HG02885 (cell line): ENCODE measurements at regions not wholly inside any gene's neighbourhood (a gene's known extent, or its start where the extent isn't known, plus 50 kb on each side); places are given as distances from the start of the nearest gene placed in this dataset.

Experiments
- ATAC-seq: cut with Tn5 transposase; IDR thresholded peaks from one replicate; pipeline ENCODE4 v1.9.1; 2021; ENCODE audit warnings: mild to moderate bottlenecking; ENCODE audit not compliant: unreplicated experiment, poor library complexity

DNA sequence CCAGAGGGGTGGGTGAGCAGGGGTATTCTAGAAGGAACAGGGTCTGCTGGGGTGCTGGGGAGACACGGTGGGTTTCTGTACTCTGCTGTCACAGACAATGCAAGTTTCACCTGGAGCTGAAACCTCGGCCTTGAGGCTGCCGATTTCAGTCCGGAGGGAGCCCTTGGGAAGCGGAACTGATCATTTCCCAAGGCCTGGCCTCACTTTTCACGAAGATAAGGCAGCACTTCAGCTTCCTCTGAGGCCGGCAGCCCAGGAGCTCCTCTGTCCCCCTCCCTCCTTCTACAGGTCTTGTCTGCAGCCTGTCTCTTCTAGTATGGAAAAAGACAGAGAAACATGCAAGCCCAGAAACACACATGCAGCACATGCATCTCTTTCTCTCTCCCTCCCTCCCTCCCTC is 242.1 kb downstream of the CDC5L start:
- no peak for ATAC-seq

DNA sequence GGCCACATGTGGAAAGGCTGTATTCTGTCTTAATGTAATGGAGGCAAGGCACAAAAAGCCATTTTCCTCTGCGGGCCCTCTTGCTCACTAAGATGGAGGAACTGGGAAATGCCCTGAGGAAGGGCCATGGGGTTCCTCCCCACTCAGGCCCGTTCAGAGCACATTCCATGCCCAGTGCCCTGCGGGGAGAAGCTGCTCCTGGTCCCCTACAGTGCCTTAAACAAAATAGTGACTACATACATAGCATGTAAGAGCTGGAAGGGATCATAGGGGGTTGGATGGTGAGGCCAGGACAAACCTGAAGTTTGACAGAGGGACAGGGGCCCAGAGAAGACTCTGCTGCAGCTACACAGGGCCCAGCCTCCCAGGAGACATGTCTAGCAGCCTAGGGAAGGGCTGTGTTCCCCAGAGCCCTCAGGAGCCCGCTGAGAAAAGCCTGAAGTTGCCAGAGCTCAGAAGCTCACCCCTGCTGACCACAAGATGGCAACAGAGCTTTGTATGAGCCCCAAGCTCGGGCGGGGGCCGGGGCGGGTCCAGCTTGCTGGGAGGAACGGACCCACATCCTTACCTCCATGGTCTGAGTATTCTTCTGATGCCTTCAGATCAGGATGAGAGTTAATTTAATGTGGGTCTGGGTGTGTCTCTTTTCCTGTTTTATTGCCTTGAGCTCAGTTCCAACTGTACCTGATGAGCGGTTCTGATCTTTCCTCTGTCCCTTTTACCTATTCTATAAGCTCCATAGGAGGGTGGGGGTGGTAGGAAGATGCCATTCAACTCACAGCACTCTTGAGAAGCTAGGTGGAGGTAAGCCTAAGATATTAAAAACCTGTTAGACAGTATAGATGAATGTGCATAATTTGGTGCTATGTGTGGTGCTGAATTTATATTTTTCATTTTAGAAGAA is 242.9 kb downstream of the CDC5L start:
- no peak for ATAC-seq

GRCh38 chr6:44631968-44632367 is 244.5 kb downstream of the CDC5L start:
- ATAC-seq, result no peak

GRCh38 chr6:44634321-44634720 is 246.8 kb downstream of the CDC5L start:
- ATAC-seq, result no peak

DNA sequence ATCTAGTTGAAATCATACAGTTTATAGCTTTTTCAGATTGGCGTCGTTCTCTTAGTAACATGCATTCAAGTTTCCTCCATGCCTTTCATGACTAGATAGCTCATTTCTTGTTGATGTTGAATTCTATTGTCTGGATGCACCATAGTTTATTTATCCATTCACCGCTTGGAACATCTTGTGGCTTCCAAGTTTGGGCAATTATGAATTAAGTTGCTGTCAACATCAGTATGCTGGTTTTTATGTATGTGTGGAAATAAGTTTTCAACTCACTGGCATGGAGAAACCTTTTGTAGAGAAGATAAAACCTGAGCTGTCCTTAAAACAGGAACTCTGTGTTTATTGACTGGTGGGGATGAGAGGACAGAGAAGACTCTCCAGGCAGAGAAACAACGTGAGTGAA is 248.0 kb downstream of the CDC5L start:
- ATAC-seq, result no peak

DNA sequence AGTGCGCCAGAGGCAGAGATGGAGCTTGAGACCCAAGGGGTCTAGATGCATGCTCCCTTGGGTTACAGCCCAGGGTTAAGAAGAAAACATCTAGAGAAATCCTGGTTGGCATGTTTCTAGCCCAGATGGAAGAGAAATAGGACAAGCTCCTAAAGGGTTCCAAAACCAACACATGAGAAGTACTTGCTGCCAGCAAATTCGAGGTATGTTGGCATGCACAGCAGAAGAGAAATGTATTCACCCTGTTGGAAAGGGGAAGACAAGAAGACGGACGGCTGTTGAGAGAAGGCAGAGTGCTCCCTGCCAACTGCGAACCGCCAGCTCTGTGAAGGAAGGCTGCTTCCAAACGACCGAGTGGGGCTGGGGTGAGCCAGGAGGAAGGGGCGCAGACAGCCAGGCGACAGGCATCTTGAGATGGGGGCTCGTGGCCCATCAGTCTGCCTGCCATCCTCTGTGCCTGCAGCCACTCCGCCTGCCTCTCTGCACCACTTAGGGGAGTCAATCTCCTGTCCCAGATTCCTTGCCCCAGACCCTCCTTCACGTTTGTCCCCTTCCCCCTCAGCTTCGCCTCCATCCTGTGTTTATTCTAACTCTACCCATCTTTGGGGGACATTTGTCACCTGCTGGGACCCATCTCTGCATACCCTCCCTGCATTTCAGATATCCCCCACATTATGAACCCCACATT is 249.2 kb downstream of the CDC5L start:
- no peak for ATAC-seq

DNA sequence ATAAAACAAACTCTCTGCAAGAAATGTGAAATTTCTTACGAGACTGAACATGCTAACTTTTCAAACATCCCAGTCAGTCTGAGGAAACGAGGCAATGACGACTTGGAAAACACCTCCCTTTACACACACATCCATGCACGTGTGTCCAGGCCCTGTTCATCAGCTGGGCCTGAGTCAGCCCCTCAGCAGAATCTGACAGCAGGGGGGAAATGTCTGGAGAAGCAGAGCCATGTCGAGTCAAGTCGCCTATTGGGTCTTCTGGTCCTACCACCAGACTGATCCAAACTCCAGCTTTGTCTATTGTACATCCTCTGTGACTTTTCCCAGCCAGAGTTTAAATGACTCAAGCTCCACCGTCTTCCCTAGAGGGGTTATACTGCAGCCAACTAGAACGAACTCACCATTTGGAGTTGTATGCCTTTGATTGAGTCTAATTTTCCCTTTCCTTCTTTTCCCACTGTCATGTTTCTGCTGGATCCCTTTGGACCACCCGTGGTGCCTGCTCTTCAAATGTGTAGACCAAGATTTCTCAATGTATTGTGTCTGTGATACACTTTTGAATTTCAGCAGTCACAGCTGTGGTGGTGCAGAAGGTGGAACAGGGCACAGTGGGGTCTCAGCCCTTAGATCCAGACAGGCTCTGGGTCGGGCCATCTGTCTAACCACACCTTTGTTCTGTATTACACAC is 254.0 kb downstream of the CDC5L start:
- no peak for ATAC-seq

DNA sequence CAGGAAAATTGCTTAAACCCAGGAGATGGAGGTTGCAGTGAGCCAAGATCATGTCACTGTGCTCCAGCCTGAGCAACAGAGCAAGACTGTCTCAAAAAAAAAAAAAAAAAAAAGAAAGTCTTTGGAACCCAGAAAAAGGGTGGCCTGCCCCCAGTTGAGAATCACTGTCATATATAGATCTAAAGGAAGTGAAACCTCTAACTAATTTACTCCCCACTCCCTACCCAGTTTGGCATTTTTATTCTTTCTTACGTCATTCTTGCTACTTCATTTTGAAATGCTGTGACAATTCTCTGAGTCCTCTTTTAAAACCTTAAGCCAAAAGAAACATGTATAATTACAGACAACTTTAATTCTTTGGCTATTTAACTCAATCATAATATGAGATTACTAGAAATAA is 254.8 kb downstream of the CDC5L start:
- ATAC-seq, result peak; percentile 54

DNA sequence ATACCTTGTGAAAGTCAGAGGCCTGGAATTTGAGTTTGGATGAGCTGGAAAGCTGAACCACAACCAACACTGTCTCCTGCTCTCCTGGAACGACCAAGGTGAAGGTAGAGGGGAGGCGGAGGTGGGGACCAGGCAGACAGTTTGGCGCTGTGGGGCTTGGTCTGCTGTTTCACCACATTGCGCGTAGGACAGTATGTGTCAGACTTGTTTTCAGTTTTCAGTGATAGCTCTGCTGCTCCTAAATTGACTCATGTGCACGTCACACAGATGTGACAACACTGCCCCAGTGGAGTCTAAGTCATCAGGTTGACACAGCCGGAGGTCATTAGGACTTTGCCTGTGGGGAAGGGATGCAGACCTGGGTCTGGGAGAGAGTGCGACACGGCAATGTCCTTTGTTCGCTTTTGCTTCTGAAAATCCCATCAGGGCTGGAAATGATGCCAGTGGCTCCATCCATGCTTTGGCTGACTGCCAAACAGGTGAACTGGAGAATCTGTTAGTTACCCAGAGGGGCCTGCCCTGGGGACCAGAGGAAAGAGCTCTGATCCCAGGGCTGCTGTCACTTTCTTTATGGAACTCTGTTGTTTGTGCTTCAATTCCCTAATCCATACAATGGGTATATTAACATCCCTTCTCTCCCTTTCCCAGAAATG is 255.5 kb downstream of the CDC5L start:
- peak; percentile 88 for ATAC-seq

- ATAC-seq, result no peak
Observed at GRCh38 chr6:44645276-44645675, 257.8 kb downstream of the CDC5L start.

GRCh38 chr6:44646355-44646754 is 258.8 kb downstream of the CDC5L start:
- no peak for ATAC-seq

- no peak for ATAC-seq
Observed at GRCh38 chr6:44649365-44650025, 262.0 kb downstream of the CDC5L start.

DNA sequence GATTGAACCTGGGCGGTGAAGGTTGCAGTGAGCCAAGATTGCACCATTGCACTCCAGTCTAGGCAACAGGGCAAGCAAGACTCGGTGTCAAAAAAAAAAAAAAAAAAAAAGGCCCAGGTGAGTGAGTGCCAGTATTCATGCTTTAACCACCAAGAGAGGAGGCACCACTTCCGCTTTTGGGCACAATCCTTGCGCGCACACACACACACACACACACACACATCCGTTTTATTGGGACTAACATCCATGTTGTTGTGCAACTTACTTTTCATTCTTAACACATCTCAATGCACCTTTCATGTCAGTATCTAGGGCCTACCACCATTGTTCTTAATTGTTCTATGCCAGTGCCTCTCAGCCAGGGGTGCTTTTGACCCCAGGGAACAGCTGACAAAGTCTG is 263.0 kb downstream of the CDC5L start:
- no peak for ATAC-seq

GRCh38 chr6:44650947-44651346 is 263.4 kb downstream of the CDC5L start:
- ATAC-seq, result no peak

- no peak for ATAC-seq
Observed at GRCh38 chr6:44651604-44652003, 264.1 kb downstream of the CDC5L start.

- ATAC-seq, result no peak
Observed at GRCh38 chr6:44652547-44652946, 265.0 kb downstream of the CDC5L start.

GRCh38 chr6:44653091-44653490 is 265.6 kb downstream of the CDC5L start:
- ATAC-seq, result no peak

DNA sequence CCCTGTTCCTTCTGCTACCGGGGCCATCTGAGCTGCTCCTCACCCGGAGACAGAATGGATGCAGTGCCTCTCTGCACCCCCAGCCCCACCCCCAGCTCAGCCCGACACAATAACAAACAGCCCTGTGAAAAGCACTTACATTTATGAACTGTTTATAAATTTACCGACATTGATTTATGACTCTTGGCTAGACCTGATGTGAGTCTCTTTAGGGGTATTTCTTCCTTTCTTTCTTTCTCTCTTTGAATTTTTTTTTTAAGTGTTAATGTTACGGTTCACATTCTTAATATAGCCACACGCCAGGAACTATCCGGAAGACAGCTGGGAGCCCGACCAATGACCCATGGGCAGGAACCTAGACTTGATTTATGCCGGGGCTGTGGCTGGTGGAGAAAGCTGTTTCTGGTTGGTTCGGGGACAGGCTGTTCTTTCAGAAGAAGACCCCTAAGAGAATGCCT is 266.3 kb downstream of the CDC5L start:
- ATAC-seq, result no peak

- ATAC-seq, result peak; percentile 67
Observed at GRCh38 chr6:44655412-44656342, 268.2 kb downstream of the CDC5L start.
